ENCODE measurements at regions not wholly inside any gene's neighbourhood (a gene's known extent, or its start where the extent isn't known, plus 50 kb on each side); places are given as distances from the start of the nearest gene placed in this dataset.
"Not testable (repeated sequence)": the region's sequence is repeated elsewhere in the genome, so short reads cannot be mapped to it uniquely, and the experiment has no call there.

GRCh38 chr10:131567279-131568162, 256.0 kb upstream of the TCERG1L start:
- no peak for DNase-seq

GRCh38 chr10:131568866-131569265, 257.3 kb upstream of the TCERG1L start:
- no peak for DNase-seq

GRCh38 chr10:131569851-131570715, 258.6 kb upstream of the TCERG1L start:
- no peak for DNase-seq

- no peak for DNase-seq
Observed at GRCh38 chr10:131570716-131571307, 259.3 kb upstream of the TCERG1L start.

GRCh38 chr10:131571346-131571745, 259.8 kb upstream of the TCERG1L start:
- DNase-seq, result no peak

GRCh38 chr10:131571865-131572264, 260.3 kb upstream of the TCERG1L start:
- no peak for DNase-seq

GRCh38 chr10:131573256-131573655, 261.7 kb upstream of the TCERG1L start:
- DNase-seq, result no peak

- no peak for DNase-seq
Observed at GRCh38 chr10:131573707-131574106, 262.2 kb upstream of the TCERG1L start.

- no peak for DNase-seq
Observed at GRCh38 chr10:131574363-131574706, 262.8 kb upstream of the TCERG1L start.

GRCh38 chr10:131574707-131575430, 263.3 kb upstream of the TCERG1L start:
- no peak for DNase-seq

- no peak for DNase-seq
Observed at GRCh38 chr10:131575877-131576276, 264.4 kb upstream of the TCERG1L start.

- DNase-seq, result no peak
Observed at GRCh38 chr10:131576341-131577177, 265.0 kb upstream of the TCERG1L start.

- DNase-seq, result no peak
Observed at GRCh38 chr10:131577178-131577555, 265.6 kb upstream of the TCERG1L start.

- no peak for DNase-seq
Observed at GRCh38 chr10:131577786-131578471, 266.4 kb upstream of the TCERG1L start.

GRCh38 chr10:131578472-131578970, 267.0 kb upstream of the TCERG1L start:
- DNase-seq, result no peak

GRCh38 chr10:131579251-131580071, 267.9 kb upstream of the TCERG1L start:
- DNase-seq, result no peak

GRCh38 chr10:131580076-131580652, 268.6 kb upstream of the TCERG1L start:
- DNase-seq, result no peak

GRCh38 chr10:131580674-131581073, 269.2 kb upstream of the TCERG1L start:
- no peak for DNase-seq

GRCh38 chr10:131581547-131581946, 270.0 kb upstream of the TCERG1L start:
- DNase-seq, result not testable (repeated sequence)

GRCh38 chr10:131584287-131584686, 272.8 kb upstream of the TCERG1L start:
- no peak for DNase-seq
